Osteocyte (in vitro differentiated cells): ENCODE measurements at regions not wholly inside any gene's neighbourhood (a gene's known extent, or its start where the extent isn't known, plus 50 kb on each side); places are given as distances from the start of the nearest gene placed in this dataset.

Experiments used
- DNase-seq: peaks from one replicate; pipeline ENCODE4 v3.0.0; 2021; ENCODE audit warnings: mixed read lengths; ENCODE audit not compliant: unreplicated experiment; ENCODE audit errors: extremely low spot score
- H3K27ac Mint-ChIP-seq: one replicate; pipeline ENCODE4 v1.8.0; 2021; ENCODE audit warnings: mild to moderate bottlenecking, mixed read lengths; ENCODE audit not compliant: unreplicated experiment
- H3K27me3 Mint-ChIP-seq: one replicate; pipeline ENCODE4 v1.8.0; 2021; ENCODE audit warnings: mixed read lengths; ENCODE audit not compliant: unreplicated experiment
- H3K36me3 Mint-ChIP-seq: one replicate; pipeline ENCODE4 v1.8.0; 2021; ENCODE audit warnings: mixed read lengths; ENCODE audit not compliant: unreplicated experiment
- H3K4me1 Mint-ChIP-seq: one replicate; pipeline ENCODE4 v1.8.0; 2021; ENCODE audit warnings: mixed read lengths; ENCODE audit not compliant: unreplicated experiment
- H3K4me3 Mint-ChIP-seq: one replicate; pipeline ENCODE4 v1.8.0; 2021; ENCODE audit warnings: mild to moderate bottlenecking, moderate library complexity, mixed read lengths; ENCODE audit not compliant: unreplicated experiment
- H3K9me3 Mint-ChIP-seq: one replicate; pipeline ENCODE4 v1.8.0; 2021; ENCODE audit warnings: mixed read lengths; ENCODE audit not compliant: unreplicated experiment
- TF ChIP-seq, protein P1 (sequence below): fragments of 200-600 bp; sonication (generic); IDR thresholded peaks from 2 replicates; pipeline ENCODE4 v1.5.0; 2021; ENCODE audit warnings: antibody characterized with exemption, mild to moderate bottlenecking, moderate library complexity

DNA sequence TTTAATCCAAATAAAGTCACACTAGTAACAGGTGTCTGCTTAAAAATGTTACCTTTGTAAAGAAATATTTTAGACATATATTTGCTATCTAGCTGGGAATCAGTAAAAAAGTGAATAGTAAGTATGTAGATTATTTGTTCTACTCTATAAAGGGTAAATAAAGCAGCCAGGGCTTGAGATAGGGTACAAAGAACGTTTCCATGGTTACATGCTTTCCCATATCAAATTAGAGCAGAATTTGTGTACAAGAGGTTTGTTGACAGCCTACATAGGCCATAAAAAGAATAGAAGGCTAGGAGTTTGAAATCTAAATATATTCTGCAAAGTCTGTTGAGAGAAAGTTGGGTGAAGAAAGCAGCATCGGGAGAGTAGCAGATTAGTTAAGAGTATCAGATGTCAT is 160.9 kb upstream of the POU5F2 start:
- Mint-ChIP-seq H3K27ac (no peak overlapping the region), H3K36me3 (no peaks in the 10 kb centered on the region), H3K27me3 (no peaks in the 10 kb centered on the region), H3K4me3 (no peak overlapping the region), H3K9me3 (no peaks in the 10 kb centered on the region), H3K4me1 (no peaks in the 10 kb centered on the region)
- DNase-seq: no peak
- TF ChIP-seq, protein P1, sequence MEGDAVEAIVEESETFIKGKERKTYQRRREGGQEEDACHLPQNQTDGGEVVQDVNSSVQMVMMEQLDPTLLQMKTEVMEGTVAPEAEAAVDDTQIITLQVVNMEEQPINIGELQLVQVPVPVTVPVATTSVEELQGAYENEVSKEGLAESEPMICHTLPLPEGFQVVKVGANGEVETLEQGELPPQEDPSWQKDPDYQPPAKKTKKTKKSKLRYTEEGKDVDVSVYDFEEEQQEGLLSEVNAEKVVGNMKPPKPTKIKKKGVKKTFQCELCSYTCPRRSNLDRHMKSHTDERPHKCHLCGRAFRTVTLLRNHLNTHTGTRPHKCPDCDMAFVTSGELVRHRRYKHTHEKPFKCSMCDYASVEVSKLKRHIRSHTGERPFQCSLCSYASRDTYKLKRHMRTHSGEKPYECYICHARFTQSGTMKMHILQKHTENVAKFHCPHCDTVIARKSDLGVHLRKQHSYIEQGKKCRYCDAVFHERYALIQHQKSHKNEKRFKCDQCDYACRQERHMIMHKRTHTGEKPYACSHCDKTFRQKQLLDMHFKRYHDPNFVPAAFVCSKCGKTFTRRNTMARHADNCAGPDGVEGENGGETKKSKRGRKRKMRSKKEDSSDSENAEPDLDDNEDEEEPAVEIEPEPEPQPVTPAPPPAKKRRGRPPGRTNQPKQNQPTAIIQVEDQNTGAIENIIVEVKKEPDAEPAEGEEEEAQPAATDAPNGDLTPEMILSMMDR: no peak

GRCh38 chr5:93899026-93899600 is 157.7 kb upstream of the POU5F2 start:
- H3K4me3 Mint-ChIP-seq: no peak overlapping the region
- H3K4me1 Mint-ChIP-seq: no peaks in the 10 kb centered on the region
- TF ChIP-seq, protein P1: peak; percentile 50
- no peaks in the 10 kb centered on the region for H3K27me3 Mint-ChIP-seq
- H3K27ac Mint-ChIP-seq: no peak overlapping the region
- no peaks in the 10 kb centered on the region for H3K9me3 Mint-ChIP-seq
- no peak for DNase-seq
- H3K36me3 Mint-ChIP-seq: no peaks in the 10 kb centered on the region

DNA sequence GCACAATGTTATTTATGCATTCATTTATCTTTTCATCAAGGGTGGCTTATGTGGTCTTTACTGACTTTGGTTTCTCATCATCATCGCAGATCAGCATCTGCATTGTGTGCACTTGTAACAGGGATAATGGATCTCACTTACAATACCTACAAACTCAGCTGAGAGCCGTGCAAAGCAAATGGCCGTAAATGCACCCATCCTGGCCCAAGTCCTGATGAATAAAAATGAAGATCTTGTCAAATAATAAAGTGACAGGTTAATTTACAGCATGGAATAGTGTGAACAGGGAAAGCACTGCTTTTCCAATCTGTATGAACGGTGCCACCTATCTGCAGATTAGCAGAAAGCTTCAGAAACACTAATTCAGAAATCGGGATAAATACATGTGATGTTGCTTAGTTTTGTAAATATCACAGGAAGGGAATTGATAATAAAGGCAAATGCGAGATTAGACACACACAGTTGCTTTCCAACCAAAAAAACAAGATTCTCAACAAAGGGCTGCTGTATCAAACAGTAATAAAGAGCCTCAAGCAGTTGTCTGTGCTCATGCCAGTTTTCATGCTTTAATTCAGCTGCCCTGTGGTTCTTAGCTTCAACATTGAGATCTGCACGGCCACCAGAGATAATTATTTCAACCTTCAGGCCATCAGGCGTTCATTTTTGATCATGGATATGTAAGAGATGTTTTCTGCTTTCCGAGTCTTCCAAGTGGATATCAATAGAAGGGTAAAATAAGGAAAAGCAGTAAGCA is 153.4 kb upstream of the POU5F2 start:
- no peak for DNase-seq
- no peak overlapping the region for H3K4me3 Mint-ChIP-seq
- H3K9me3 Mint-ChIP-seq: no peaks in the 10 kb centered on the region
- TF ChIP-seq, protein P1: peak; percentile 65
- no peaks in the 10 kb centered on the region for H3K36me3 Mint-ChIP-seq
- H3K4me1 Mint-ChIP-seq: no peaks in the 10 kb centered on the region
- H3K27me3 Mint-ChIP-seq: no peaks in the 10 kb centered on the region
- no peak overlapping the region for H3K27ac Mint-ChIP-seq

DNA sequence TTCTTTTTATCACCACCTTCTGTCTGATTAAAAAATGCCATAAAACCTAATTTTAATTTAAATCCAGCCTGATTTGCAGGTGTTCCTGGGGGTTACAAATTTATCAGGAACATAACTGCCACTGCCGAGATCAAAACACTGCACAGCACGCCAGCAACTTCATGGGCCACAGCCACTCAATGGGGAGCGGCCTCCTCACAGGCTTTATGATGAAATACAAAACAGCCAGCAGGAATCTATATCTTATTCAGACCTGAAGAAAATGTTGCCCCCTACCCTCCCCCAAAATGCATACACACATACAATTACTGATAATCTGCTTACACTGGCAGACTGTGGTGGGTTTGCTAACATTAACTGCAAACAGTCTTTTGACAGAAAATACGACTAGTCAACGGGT is 151.7 kb upstream of the POU5F2 start:
- Mint-ChIP-seq H3K4me3 (no peak overlapping the region), H3K4me1 (no peaks in the 10 kb centered on the region), H3K9me3 (no peaks in the 10 kb centered on the region), H3K27me3 (no peaks in the 10 kb centered on the region), H3K27ac (no peak overlapping the region), H3K36me3 (no peaks in the 10 kb centered on the region)
- TF ChIP-seq, protein P1: no peak
- DNase-seq: no peak

DNA sequence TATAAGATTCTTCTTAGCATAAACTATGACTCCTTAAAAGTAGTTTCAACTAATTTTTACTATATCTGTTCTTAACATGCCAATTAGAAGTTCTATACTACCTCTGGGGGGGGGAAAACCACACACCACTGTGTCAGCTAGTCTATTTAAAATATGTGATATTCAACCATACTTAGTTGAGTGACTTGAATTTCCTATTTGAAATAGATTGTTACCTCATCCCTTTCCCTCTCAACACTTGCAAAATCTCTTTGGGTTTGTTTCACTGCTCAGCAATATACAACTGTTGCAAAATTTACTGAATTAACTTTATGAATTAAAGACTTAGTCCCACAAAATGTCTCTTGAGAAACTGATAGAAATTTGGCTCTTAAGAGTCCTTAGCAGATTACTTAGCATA is 151.1 kb upstream of the POU5F2 start:
- no peak for DNase-seq
- TF ChIP-seq, protein P1: no peak
- no peaks in the 10 kb centered on the region for H3K9me3 Mint-ChIP-seq
- H3K27ac Mint-ChIP-seq: no peak overlapping the region
- no peaks in the 10 kb centered on the region for H3K27me3 Mint-ChIP-seq
- H3K4me1 Mint-ChIP-seq: peaks cover 2% of the 10 kb centered on the region
- H3K4me3 Mint-ChIP-seq: no peak overlapping the region
- H3K36me3 Mint-ChIP-seq: no peaks in the 10 kb centered on the region
